ENCODE measurements at regions not wholly inside any gene's neighbourhood (a gene's known extent, or its start where the extent isn't known, plus 50 kb on each side); places are given as distances from the start of the nearest gene placed in this dataset.

- TF ChIP-seq, protein P1, sequence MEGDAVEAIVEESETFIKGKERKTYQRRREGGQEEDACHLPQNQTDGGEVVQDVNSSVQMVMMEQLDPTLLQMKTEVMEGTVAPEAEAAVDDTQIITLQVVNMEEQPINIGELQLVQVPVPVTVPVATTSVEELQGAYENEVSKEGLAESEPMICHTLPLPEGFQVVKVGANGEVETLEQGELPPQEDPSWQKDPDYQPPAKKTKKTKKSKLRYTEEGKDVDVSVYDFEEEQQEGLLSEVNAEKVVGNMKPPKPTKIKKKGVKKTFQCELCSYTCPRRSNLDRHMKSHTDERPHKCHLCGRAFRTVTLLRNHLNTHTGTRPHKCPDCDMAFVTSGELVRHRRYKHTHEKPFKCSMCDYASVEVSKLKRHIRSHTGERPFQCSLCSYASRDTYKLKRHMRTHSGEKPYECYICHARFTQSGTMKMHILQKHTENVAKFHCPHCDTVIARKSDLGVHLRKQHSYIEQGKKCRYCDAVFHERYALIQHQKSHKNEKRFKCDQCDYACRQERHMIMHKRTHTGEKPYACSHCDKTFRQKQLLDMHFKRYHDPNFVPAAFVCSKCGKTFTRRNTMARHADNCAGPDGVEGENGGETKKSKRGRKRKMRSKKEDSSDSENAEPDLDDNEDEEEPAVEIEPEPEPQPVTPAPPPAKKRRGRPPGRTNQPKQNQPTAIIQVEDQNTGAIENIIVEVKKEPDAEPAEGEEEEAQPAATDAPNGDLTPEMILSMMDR (IDR thresholded peaks at IDR 0.05), result no peak
- TF ChIP-seq POLR2A (IDR thresholded peaks at IDR 0.05), result no peak
These were observed 253.9 kb upstream of the FZD8 start for GRCh38 chr10:35896001-35896400.
